ENCODE measurements at regions not wholly inside any gene's neighbourhood (a gene's known extent, or its start where the extent isn't known, plus 50 kb on each side); places are given as distances from the start of the nearest gene placed in this dataset.

DNA sequence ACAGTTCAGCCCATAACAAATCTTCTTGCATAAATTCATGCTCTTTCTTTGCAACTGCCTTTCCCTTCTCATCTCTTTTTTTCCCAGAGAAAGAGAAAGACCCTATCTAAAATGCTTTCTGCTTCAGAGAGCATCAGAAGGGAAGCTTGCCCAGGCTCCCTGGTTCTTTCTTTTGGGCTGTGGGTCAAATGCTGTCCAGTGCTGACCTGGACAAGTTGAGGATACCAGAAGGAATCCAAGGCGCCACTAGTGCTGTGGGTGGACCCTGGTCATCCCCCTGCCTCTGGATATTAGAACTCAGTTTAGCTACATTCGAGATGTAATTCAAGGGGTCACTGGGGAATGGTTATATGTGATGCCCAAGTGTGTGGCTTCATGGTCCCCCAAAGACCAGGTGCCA is 411.6 kb downstream of the RPS24 start:
- H3K27me3 Mint-ChIP-seq (ENCODE audit: insufficient read depth), result peaks cover 2% of the 10 kb centered on the region
- no peak overlapping the region for H3K4me3 Mint-ChIP-seq
- H3K4me1 Mint-ChIP-seq (ENCODE audit: low read depth), result no peaks in the 10 kb centered on the region
- intact Hi-C loops (cut with micrococcal nuclease), result no loop called here
- DNase-seq (ENCODE audit: low spot score), result no peak
- H3K36me3 Mint-ChIP-seq (ENCODE audit: low read depth), result no peaks in the 10 kb centered on the region
- no peak overlapping the region for H3K27ac Mint-ChIP-seq
- H3K9me3 Mint-ChIP-seq, result no peaks in the 10 kb centered on the region

DNA sequence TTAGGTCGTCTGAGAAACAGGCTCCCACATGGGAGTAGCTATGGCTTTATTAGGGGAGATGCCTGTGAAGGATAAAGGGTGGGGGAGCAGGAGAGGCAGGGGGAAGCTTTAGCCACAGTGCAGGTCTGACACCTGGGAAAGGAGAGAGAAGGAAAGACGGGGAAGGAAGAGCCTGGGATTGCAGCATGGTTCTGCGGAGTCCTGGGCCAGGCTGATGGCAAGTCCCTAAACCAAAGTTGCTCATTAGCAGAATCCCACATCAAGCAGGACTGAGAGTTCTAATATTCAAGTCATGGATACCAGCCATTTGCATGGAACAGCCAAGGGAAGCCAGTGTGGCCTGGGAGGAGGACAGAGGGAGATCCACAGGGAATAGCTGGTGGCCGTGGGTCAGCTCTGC is 414.8 kb downstream of the RPS24 start:
- Mint-ChIP-seq H3K4me1 (ENCODE audit: low read depth) (no peaks in the 10 kb centered on the region), H3K9me3 (no peaks in the 10 kb centered on the region), H3K4me3 (no peak overlapping the region), H3K27me3 (ENCODE audit: insufficient read depth) (peaks cover 5% of the 10 kb centered on the region), H3K27ac (no peak overlapping the region), H3K36me3 (ENCODE audit: low read depth) (no peaks in the 10 kb centered on the region)
- intact Hi-C loops (cut with micrococcal nuclease), result no loop called here
- no peak for DNase-seq (ENCODE audit: low spot score)

DNA sequence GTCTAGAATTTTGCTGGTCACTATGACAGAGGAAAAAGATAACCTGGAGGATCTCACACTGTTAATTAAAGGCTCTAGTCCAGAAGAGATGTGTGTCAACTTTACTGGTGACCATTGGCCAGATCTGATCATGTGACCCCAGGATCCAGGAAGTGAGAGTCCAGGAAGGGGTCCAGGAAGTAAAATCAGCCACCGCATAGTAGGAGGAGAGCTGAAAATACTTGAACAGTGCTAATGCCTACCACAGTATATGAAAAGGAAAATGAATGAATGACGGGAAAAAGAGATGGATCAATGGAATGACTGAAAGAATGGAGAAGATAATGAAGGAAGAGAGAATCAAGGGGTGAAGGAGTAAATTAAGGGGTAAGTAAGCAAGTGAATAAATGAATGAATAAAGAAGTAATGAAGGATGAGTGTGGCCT is 415.3 kb downstream of the RPS24 start:
- no peak overlapping the region for H3K27ac Mint-ChIP-seq
- H3K9me3 Mint-ChIP-seq, result no peaks in the 10 kb centered on the region
- H3K4me3 Mint-ChIP-seq, result no peak overlapping the region
- DNase-seq (ENCODE audit: low spot score), result no peak
- H3K36me3 Mint-ChIP-seq (ENCODE audit: low read depth), result no peaks in the 10 kb centered on the region
- no peaks in the 10 kb centered on the region for H3K4me1 Mint-ChIP-seq (ENCODE audit: low read depth)
- intact Hi-C loops (cut with micrococcal nuclease), result no loop called here
- peaks cover 4% of the 10 kb centered on the region for H3K27me3 Mint-ChIP-seq (ENCODE audit: insufficient read depth)

DNA sequence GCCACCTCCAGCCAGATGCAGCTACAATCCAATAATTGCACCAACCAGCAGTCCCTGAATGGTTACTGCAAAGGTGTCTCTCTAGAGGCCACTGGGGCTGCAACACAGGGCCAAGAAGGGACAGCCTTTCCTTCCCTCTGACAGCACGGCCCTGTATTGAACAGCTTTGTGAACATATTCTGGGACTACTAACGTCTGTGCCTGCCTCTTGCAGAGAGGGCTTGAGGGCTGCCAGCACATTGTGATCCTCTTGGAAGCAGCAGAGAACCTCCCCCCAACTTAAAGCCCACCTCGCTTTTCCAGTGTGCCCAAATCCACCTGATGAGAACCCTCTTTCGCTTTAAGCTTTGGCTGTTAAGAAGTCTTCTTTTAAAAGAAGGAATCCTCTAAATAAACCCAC is 415.9 kb downstream of the RPS24 start:
- Mint-ChIP-seq H3K36me3 (ENCODE audit: low read depth) (no peaks in the 10 kb centered on the region), H3K4me1 (ENCODE audit: low read depth) (no peaks in the 10 kb centered on the region), H3K4me3 (no peak overlapping the region), H3K27ac (no peak overlapping the region), H3K27me3 (ENCODE audit: insufficient read depth) (peaks cover 4% of the 10 kb centered on the region), H3K9me3 (no peaks in the 10 kb centered on the region)
- intact Hi-C loops (cut with micrococcal nuclease), result no loop called here
- DNase-seq (ENCODE audit: low spot score), result no peak

DNA sequence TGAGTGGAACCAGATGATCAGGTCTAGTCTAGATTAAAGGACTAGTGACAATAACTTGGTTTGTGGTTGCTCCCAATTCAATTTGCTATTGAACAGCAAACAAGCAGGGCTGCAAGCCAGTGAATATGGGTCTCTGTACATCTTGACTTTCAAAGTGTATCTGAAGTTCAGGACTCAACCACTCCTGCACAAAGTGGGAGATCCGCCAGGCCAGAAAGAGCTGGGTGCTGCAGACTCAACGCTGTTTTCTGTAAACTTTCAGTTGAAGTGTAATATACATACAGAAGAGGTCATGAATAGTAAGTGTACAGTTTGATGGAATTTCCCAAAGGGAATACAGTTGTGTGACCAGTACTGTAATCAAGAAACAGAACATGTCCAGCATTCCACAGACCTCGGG is 416.6 kb downstream of the RPS24 start:
- intact Hi-C loops (cut with micrococcal nuclease), result no loop called here
- H3K4me1 Mint-ChIP-seq (ENCODE audit: low read depth), result no peaks in the 10 kb centered on the region

DNA sequence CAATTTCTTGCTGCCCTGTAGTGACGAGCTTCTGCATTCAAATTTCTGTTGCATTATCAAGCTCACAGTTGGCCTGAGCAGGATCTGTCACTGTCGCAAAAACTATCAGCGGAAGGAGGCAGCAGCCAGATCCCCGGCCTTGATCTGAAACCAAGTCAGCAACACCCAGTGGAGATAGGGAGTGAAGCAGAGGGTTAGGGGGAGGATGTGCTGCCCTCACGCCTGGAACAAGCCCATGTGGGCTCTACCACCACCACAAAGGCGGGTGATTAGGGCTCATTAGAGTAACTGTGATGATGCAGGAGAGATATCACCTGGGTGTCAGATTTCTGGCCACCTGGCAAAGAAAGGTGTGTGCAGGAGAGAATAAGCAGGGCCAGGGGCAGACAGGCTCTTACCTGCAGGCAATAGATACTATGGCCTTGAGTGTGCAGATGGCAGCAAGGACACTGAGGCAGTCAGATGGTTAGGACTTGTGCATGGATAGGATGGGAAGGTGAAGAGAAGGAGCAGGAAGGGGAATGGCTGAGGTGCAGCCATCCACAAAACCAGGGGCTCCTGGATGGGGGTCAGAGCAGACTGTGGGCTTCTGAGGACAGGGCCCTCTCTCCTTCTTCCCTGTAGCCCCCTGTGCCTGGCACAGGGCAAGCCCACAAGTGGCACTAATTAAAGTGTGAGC is 417.3 kb downstream of the RPS24 start:
- no peak for DNase-seq (ENCODE audit: low spot score)
- Mint-ChIP-seq H3K27me3 (ENCODE audit: insufficient read depth) (peaks cover 4% of the 10 kb centered on the region), H3K27ac (no peak overlapping the region), H3K4me1 (ENCODE audit: low read depth) (no peaks in the 10 kb centered on the region), H3K4me3 (no peak overlapping the region), H3K9me3 (no peaks in the 10 kb centered on the region), H3K36me3 (ENCODE audit: low read depth) (no peaks in the 10 kb centered on the region)
- intact Hi-C loops (cut with micrococcal nuclease), result no loop called here

More for the DNA sequence above, 416.6 kb downstream of the RPS24 start:
- DNase-seq (ENCODE audit: low spot score), result no peak
- Mint-ChIP-seq H3K27ac (no peak overlapping the region), H3K4me3 (no peak overlapping the region), H3K36me3 (ENCODE audit: low read depth) (no peaks in the 10 kb centered on the region), H3K27me3 (ENCODE audit: insufficient read depth) (peaks cover 4% of the 10 kb centered on the region), H3K9me3 (no peaks in the 10 kb centered on the region)

DNA sequence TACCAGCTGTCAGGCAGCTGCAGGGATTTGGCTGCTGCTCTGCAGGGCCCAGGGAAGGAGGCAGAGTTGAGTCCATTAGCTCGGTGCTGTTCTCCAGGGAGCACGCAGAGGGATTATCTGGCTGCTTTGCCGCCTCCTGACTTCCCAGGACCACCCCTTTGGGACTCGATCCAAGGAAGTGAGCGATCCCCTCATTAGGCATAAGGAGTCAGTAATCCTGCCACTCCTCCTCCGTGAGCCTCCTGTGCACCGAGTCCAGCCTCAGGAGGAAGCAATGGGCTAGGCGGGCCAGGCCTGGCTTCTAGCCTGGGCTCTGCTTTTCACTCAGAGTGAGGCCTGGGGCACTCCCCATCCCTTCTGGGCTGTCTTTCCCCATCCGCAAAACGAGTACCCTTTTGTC is 417.9 kb downstream of the RPS24 start:
- intact Hi-C loops (cut with micrococcal nuclease), result no loop called here
- Mint-ChIP-seq H3K4me3 (no peak overlapping the region), H3K36me3 (ENCODE audit: low read depth) (no peaks in the 10 kb centered on the region), H3K4me1 (ENCODE audit: low read depth) (no peaks in the 10 kb centered on the region), H3K9me3 (no peaks in the 10 kb centered on the region), H3K27me3 (ENCODE audit: insufficient read depth) (peaks cover 4% of the 10 kb centered on the region), H3K27ac (no peak overlapping the region)
- no peak for DNase-seq (ENCODE audit: low spot score)

DNA sequence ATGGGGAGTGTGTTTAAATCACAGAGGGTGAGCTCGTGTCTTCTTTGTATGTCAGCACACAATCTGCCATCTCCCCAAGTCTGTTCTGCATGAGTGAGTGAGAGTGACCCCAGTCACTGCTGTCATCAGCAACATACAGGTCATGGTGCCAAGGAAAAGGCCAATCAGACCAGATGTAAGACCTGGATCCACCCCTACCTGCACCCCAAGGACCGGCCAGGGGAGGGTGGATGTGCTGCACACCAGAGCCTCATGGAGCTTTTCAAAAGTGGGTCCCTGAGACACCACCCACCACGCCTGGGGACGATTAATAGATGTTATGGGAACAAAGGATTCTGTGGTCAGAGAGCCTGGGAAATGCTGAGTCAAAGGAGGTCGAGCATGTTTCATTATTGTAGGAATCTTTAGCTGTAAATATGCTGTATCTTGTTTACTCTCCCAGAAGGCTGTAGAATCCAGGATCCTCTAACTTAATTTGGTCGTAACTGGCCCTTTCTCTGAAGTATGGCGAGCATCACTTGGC is 420.5 kb downstream of the RPS24 start:
- H3K4me1 Mint-ChIP-seq (ENCODE audit: low read depth), result no peaks in the 10 kb centered on the region
- H3K36me3 Mint-ChIP-seq (ENCODE audit: low read depth), result no peaks in the 10 kb centered on the region
- H3K9me3 Mint-ChIP-seq, result no peaks in the 10 kb centered on the region
- no peak for DNase-seq (ENCODE audit: low spot score)
- H3K4me3 Mint-ChIP-seq, result no peak overlapping the region
- H3K27me3 Mint-ChIP-seq (ENCODE audit: insufficient read depth), result peaks cover 8% of the 10 kb centered on the region
- H3K27ac Mint-ChIP-seq, result no peak overlapping the region
- intact Hi-C loops (cut with micrococcal nuclease), result no loop called here

DNA sequence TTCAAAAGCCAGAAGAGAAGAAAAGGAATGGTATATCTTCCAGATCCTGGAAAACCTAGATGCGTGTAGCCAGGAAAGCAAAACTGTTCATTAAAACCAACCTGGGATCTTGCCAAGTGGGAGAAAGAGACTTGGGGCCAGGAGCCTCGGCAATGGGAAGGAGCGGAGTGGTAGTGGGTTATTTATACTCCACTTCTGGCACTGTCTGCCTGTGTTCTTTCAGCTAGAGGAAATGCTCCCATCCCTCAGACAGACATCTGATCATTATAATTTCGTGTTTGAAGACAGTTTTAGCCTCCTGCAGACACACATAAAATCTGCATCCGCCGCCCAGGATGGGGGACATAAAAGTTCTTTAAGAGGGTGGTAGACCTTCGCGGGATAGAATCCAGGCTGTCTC is 421.6 kb downstream of the RPS24 start:
- no peaks in the 10 kb centered on the region for H3K9me3 Mint-ChIP-seq
- H3K27ac Mint-ChIP-seq, result no peak overlapping the region
- DNase-seq (ENCODE audit: low spot score), result no peak
- H3K4me3 Mint-ChIP-seq, result no peak overlapping the region
- intact Hi-C loops (cut with micrococcal nuclease), result no loop called here
- no peaks in the 10 kb centered on the region for H3K4me1 Mint-ChIP-seq (ENCODE audit: low read depth)
- H3K36me3 Mint-ChIP-seq (ENCODE audit: low read depth), result no peaks in the 10 kb centered on the region
- peaks cover 8% of the 10 kb centered on the region for H3K27me3 Mint-ChIP-seq (ENCODE audit: insufficient read depth)

DNA sequence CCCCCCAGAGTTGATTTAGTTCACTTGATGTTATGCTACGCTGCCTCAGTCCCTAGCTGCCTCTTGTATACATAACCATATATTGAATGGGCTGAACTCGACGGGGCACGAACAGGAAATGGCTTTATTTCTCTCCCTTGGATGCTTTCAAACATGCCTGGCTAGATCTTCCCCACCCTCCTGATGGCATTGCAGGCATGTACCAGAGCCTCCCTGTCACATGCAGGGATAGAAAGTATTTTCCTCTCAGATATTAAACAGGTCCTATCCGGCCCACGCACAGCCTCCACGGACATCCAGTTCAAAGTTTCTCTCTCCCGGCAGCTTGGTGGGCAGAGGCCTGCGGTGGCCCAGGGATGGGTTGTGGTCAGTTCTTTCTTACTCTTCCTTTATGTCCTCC is 422.1 kb downstream of the RPS24 start:
- DNase-seq (ENCODE audit: low spot score), result no peak
- Mint-ChIP-seq H3K4me3 (no peak overlapping the region), H3K27me3 (ENCODE audit: insufficient read depth) (peaks cover 8% of the 10 kb centered on the region), H3K4me1 (ENCODE audit: low read depth) (no peaks in the 10 kb centered on the region), H3K36me3 (ENCODE audit: low read depth) (no peaks in the 10 kb centered on the region), H3K9me3 (no peaks in the 10 kb centered on the region), H3K27ac (no peak overlapping the region)
- intact Hi-C loops (cut with micrococcal nuclease), result no loop called here

DNA sequence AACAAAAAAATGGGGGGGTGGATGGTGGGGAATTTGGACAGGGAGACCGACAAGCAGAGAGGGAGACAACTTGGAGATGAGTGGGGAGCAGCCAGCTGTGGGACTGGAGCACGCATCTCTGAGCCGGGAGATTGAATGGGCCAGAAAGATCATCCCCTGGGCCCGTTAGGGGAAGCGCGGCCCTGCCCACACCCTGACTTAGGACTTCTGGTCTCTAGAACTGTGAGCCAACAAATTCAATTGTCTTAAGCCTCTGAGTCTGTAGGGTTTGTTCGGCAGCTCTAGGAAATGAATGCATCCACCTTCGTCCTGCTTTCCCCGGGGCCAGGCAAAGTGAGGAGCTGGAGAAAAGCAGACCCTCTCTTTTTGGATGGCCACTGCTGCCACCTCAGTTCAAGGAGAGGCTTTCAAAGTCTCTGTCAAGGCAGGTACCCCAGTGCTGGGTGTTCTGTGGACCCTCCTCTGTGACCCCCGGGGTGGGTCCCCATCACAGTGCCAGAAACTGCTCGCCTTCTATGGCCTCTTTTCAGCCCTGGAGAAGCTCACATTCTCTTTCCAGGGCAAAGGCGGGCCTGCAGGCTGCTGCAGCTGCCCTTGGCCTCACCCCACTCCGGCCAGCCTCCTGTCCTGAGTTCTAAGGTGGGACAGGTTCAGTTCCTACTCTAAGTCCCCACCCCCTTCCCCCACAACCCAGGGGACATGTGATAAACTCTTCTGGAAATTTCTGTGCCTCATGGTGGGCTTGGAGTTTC is 423.2 kb downstream of the RPS24 start:
- no peaks in the 10 kb centered on the region for H3K4me1 Mint-ChIP-seq (ENCODE audit: low read depth)
- DNase-seq (ENCODE audit: low spot score), result no peak
- H3K4me3 Mint-ChIP-seq, result no peak overlapping the region
- intact Hi-C loops (cut with micrococcal nuclease), result no loop called here
- H3K27me3 Mint-ChIP-seq (ENCODE audit: insufficient read depth), result peaks cover 8% of the 10 kb centered on the region
- no peaks in the 10 kb centered on the region for H3K36me3 Mint-ChIP-seq (ENCODE audit: low read depth)
- H3K27ac Mint-ChIP-seq, result no peak overlapping the region
- no peaks in the 10 kb centered on the region for H3K9me3 Mint-ChIP-seq

DNA sequence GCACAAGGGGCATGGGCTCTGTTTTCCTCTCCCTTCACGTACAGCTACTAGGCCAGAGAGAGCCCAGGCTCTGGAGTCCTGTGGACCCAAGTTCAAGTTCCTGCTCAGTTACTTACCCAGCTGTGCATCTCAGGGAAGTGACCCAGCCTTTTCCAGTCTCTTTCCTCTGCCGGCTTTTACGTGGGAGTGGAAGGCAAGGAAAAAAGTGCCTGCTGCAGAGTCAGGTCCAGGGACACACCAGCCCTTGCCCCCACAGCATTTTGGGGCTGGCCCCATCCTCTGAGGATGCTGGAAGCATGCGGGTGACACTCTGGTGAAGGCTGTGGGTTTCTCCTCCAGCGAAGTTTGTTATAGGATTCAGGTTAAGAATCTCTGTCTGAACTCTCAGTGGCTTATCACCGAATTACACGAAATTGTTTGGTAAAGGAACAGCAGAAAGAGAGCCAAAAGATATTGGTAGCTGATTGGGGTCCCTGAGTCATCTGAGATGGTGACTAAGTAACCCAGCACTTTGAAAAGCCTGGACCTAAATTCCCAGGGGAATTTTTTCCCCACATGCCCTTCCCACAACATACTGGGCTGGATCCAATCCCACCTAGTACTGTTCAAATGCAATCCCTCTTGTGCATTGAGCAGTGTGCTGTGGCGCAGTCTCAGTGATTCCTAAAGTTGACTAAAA is 424.3 kb downstream of the RPS24 start:
- Mint-ChIP-seq H3K36me3 (ENCODE audit: low read depth) (no peaks in the 10 kb centered on the region), H3K27me3 (ENCODE audit: insufficient read depth) (peaks cover 7% of the 10 kb centered on the region), H3K9me3 (no peaks in the 10 kb centered on the region), H3K4me3 (no peak overlapping the region), H3K4me1 (ENCODE audit: low read depth) (no peaks in the 10 kb centered on the region), H3K27ac (no peak overlapping the region)
- DNase-seq (ENCODE audit: low spot score), result no peak
- intact Hi-C loops (cut with micrococcal nuclease), result no loop called here

DNA sequence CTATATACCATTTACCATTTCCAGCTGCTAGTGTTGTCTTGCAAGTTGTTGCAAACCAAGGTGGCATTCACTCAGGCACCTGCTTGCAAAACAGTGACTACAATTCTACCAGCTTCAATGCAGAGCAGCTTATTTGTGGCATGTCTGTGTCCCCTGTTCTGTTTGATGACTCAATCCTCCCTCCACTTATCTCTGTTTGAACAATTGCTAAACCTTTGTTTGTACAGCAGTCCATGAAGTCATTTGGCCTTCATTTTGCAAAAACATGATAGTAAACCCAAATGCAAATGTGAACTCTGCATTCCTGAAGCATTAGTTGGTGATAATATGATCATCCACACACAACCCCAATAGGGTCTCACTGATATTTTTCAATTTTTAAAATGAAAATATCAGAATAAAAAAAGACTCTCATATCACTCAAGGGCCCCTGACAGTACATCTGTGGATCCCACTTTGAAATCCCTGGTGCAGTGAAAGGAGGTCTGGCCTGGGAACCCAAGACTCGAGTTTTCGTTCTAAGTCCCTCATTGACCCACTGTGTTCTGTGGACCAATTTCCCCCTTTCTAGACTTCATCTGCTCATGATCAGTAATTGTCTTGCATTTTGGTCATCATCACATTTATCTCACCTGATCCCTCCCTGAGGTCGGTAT is 425.4 kb downstream of the RPS24 start:
- Mint-ChIP-seq H3K36me3 (ENCODE audit: low read depth) (no peaks in the 10 kb centered on the region), H3K9me3 (no peaks in the 10 kb centered on the region), H3K27me3 (ENCODE audit: insufficient read depth) (peaks cover 4% of the 10 kb centered on the region), H3K4me3 (no peak overlapping the region), H3K27ac (no peak overlapping the region), H3K4me1 (ENCODE audit: low read depth) (no peaks in the 10 kb centered on the region)
- intact Hi-C loops (cut with micrococcal nuclease), result no loop called here
- no peak for DNase-seq (ENCODE audit: low spot score)

Measured in activated T-helper 1 cell treated with anti-CD3 and anti-CD28 coated beads, Interleukin-12 subunit alpha, Interleukin-12 subunit beta, Interleukin-2, Interleukin-4 antibody, amounts not matched to agents 30 ng/mL and 10 ng/mL and 1 ng/mL, durations not matched to agents 14 hours and 24 hours and 36 hours (primary cell).